ENCODE measurements at regions not wholly inside any gene's neighbourhood (a gene's known extent, or its start where the extent isn't known, plus 50 kb on each side); places are given as distances from the start of the nearest gene placed in this dataset.

DNA sequence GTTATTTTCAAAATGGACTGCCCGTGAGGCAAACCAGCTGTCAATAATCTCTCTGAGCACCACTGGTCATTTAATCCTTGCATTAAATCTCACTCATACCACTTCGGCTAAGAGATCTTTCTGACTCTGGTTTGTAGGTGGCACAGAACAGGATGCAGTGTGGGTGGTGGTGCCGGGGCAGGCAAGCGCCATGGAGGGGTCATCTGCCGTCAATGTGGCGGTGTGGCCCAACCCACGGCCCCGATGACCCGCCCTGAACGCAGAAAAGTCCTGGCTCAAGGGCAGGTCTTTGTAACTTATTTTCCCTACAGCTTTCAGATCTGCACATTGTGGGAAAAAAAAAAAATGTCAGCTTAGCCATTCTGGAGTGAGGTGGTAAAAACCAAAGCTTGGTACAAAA, 73.2 kb upstream of the MGMT start:
- TF ChIP-seq TARDBP (CRISPR knock-in tag; IDR thresholded peaks at IDR 0.05) (no peak), TEAD3 (CRISPR knock-in tag; optimal IDR thresholded peaks at IDR 0.05; ENCODE audit: borderline replicate concordance) (no peak), HNRNPK (IDR thresholded peaks at IDR 0.05; ENCODE audit: low read depth, low read length, poor library complexity, severe bottlenecking) (no peak), MEF2D (CRISPR knock-in tag; IDR thresholded peaks at IDR 0.05) (no peak), POLR2A (IDR thresholded peaks at IDR 0.05; ENCODE audit: insufficient read depth in 1 of 2, low read depth in 2 of 2, low read length in 2 of 2) (no peak), PAX8 (CRISPR knock-in tag; IDR thresholded peaks at IDR 0.05; ENCODE audit: borderline replicate concordance) (no peak), HOXA5 (CRISPR knock-in tag; IDR thresholded peaks at IDR 0.05) (no peak), SP2 (CRISPR knock-in tag; IDR thresholded peaks at IDR 0.05) (no peak), ATRX (CRISPR knock-in tag; IDR thresholded peaks at IDR 0.05; ENCODE audit: borderline replicate concordance) (no peak), NR2F6 (IDR thresholded peaks at IDR 0.05) (no peak), NR2F6 (CRISPR knock-in tag; IDR thresholded peaks at IDR 0.05) (no peak)
- TF ChIP-seq, protein P1, sequence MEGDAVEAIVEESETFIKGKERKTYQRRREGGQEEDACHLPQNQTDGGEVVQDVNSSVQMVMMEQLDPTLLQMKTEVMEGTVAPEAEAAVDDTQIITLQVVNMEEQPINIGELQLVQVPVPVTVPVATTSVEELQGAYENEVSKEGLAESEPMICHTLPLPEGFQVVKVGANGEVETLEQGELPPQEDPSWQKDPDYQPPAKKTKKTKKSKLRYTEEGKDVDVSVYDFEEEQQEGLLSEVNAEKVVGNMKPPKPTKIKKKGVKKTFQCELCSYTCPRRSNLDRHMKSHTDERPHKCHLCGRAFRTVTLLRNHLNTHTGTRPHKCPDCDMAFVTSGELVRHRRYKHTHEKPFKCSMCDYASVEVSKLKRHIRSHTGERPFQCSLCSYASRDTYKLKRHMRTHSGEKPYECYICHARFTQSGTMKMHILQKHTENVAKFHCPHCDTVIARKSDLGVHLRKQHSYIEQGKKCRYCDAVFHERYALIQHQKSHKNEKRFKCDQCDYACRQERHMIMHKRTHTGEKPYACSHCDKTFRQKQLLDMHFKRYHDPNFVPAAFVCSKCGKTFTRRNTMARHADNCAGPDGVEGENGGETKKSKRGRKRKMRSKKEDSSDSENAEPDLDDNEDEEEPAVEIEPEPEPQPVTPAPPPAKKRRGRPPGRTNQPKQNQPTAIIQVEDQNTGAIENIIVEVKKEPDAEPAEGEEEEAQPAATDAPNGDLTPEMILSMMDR (CRISPR knock-in tag; IDR thresholded peaks at IDR 0.05), result no peak
- TF ChIP-seq, protein P2, sequence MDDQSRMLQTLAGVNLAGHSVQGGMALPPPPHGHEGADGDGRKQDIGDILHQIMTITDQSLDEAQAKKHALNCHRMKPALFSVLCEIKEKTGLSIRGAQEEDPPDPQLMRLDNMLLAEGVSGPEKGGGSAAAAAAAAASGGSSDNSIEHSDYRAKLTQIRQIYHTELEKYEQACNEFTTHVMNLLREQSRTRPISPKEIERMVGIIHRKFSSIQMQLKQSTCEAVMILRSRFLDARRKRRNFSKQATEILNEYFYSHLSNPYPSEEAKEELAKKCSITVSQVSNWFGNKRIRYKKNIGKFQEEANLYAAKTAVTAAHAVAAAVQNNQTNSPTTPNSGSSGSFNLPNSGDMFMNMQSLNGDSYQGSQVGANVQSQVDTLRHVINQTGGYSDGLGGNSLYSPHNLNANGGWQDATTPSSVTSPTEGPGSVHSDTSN (CRISPR knock-in tag; IDR thresholded peaks at IDR 0.05; ENCODE audit: borderline replicate concordance), result no peak
- TF ChIP-seq, protein P3, sequence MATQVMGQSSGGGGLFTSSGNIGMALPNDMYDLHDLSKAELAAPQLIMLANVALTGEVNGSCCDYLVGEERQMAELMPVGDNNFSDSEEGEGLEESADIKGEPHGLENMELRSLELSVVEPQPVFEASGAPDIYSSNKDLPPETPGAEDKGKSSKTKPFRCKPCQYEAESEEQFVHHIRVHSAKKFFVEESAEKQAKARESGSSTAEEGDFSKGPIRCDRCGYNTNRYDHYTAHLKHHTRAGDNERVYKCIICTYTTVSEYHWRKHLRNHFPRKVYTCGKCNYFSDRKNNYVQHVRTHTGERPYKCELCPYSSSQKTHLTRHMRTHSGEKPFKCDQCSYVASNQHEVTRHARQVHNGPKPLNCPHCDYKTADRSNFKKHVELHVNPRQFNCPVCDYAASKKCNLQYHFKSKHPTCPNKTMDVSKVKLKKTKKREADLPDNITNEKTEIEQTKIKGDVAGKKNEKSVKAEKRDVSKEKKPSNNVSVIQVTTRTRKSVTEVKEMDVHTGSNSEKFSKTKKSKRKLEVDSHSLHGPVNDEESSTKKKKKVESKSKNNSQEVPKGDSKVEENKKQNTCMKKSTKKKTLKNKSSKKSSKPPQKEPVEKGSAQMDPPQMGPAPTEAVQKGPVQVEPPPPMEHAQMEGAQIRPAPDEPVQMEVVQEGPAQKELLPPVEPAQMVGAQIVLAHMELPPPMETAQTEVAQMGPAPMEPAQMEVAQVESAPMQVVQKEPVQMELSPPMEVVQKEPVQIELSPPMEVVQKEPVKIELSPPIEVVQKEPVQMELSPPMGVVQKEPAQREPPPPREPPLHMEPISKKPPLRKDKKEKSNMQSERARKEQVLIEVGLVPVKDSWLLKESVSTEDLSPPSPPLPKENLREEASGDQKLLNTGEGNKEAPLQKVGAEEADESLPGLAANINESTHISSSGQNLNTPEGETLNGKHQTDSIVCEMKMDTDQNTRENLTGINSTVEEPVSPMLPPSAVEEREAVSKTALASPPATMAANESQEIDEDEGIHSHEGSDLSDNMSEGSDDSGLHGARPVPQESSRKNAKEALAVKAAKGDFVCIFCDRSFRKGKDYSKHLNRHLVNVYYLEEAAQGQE (IDR thresholded peaks at IDR 0.05; ENCODE audit: borderline replicate concordance in 1 of 2, low read depth in 1 of 2, low read length in 2 of 2), result no peak

Data from HepG2 (cell line).